T47D (cell line): ENCODE measurements at regions not wholly inside any gene's neighbourhood (a gene's known extent, or its start where the extent isn't known, plus 50 kb on each side); places are given as distances from the start of the nearest gene placed in this dataset.
A peak's percentile ranks its signal among the peaks of the same experiment; 100 is the strongest.

Experiments
- DNase-seq, 2 experiments: peaks; one replicate each; pipeline versions ENCODE4 v3.0.0 to v3.0.0-alpha.2; 2011 to 2012; ENCODE audit warnings: low read depth in 1 of 2, low spot score in 1 of 2
- JUND ChIP-seq: IDR thresholded peaks from 2 replicates; pipeline ENCODE4 v1.6.1; 2012; ENCODE audit warnings: low read depth
- in situ Hi-C: cut with HindIII; loops from 2 replicates; pipeline ENCODE4 v1.10.0; 2016; ENCODE audit warnings: low sequenced_read_pairs, low pct_unique_long_range_greater_than_20kb

DNA sequence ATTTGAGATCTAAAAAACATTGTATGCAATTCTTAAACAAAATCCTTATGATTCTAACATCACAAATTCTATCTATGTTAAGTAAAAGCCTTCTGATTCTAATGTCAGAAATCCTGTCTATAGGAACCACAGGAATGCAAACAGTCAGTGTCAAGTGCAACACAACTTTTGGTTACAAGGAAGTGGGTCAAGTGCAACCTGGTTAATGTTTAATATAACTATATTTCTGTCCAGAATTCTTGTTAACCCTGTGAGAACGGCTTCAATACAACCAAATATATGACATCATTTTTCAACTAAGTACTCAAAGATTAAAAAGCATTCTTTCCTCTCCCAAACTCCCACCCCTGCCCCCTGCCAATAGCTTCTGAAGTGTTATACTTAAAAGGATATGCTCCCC is 107.9 kb upstream of the PLEKHA5 start:
- TF ChIP-seq JUND: no peak
- DNase-seq: peak in 1 of 2 experiments; percentile 60
- in situ Hi-C loops: no loop called here

DNA sequence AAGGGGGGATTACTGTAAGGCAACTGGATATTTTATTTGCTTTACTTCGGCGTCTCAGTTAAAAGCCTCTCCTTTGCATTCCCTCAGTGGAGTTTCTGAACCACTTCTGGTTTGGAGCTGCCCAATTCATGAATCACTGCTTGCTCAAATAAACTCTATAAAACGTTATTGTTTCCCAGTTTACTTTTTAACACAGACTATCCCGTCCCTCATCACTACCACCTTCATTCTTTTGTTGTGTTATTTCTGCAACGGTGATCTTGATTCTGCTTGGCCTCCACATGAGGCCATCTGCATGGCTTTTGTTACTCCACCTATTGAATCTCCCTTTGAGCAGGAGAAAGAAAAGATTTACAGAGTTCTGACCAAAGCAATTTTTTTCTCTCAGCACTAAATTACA is 104.0 kb upstream of the PLEKHA5 start:
- no peak for TF ChIP-seq JUND
- DNase-seq: no peak
- in situ Hi-C loops: no loop called here

DNA sequence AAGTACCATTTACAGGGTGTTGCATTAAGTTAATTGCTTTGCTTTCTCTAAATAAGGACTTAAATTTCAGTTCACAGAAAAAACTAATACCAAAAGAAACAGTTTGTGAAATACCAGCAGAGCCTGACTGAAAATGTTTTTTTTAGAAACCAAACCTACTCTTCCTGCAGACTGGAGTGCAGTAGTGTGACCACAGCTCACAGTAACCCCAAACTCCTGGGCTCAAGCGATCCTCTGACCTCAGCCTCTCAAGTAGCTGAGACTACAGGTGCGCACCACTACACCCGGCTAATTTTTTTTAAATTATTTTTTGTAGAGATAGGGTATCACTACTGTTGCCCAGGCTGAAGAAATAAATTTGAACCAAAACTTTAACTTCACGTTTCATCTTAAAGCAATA is 103.5 kb upstream of the PLEKHA5 start:
- in situ Hi-C loops: no loop called here
- no peak for DNase-seq
- no peak for TF ChIP-seq JUND

DNA sequence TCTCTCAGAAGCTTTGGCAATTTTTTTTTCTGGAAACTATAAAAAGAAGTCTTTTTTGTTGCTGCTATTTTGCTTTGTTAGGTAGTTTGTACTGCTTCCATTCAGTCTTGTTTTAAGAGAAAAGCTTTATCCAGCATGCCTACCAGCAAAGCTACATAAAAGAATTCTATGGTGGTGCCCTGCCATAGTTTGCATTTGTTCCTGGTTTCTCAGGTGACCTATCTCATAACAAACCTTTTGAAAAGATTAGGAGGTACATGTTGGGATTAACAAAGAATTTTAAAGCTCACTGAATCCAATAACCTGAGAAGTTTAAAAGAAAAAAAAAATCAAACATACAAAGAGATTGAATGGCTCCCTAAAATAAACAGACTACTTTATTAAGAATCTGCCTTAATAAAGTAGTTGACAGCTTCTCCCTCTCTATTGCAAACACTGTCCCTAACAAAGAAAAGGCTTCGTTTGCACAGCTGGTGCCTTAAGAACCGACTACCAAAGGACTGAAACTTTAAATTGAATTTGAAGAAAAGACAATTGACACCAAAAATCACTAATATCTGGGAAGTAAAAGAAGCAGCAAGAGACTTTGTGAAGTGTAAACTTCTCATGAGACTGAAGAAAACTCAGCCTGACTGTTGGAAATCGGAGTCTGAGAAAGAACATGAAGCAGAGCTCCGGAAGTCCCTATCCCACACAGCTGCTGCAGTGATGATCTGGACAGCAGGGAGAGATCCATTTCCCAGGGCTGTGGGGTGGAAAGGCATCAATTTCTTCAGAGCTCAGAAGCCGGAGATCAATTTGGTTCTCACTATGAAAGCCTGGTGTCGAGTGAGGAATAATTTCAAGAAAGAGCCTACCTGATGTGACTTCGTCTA is 102.7 kb upstream of the PLEKHA5 start:
- TF ChIP-seq JUND: no peak
- DNase-seq: no peak
- in situ Hi-C loops: no loop called here

DNA sequence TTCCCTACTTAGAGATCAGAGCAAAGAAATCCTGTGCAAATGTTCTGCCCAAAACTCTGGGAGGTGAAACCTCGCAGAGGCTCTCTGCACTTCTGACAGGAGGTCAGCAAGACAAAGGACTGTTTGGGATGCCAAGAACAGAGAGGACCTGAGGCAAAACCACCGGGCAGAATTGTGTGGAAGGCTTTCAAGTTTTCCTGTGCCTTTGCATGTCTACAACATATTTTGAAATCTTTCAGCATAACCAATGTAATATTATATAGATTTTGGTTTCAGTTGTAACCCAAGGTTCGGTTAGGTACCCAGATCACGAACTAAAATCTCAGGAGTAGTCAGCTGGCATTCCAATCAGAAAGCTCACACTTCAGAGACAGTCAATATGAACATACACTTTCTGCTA is 99.4 kb upstream of the PLEKHA5 start:
- in situ Hi-C loops: no loop called here
- no peak for TF ChIP-seq JUND
- DNase-seq: peak in 1 of 2 experiments; percentile 22

DNA sequence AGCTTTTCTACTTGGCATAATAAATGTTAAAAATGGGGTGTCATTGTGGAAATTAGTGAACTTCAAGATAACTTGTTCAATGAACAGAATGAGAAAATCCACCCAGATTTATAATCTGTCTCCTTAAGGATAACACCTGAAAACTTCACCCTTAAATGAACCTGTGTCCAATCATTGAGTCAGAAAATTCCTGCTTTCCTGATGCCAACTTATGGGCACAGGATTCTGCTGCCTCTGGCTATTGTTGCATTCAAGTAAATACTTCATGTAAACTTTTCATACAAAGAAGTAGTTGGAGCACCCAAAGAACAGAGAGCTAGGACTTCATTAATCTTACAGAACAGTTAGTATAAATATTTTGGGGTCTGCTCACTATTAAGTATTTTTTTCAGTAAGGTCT is 98.9 kb upstream of the PLEKHA5 start:
- no peak for TF ChIP-seq JUND
- in situ Hi-C loops: no loop called here
- DNase-seq: peak in 1 of 2 experiments; percentile 44

DNA sequence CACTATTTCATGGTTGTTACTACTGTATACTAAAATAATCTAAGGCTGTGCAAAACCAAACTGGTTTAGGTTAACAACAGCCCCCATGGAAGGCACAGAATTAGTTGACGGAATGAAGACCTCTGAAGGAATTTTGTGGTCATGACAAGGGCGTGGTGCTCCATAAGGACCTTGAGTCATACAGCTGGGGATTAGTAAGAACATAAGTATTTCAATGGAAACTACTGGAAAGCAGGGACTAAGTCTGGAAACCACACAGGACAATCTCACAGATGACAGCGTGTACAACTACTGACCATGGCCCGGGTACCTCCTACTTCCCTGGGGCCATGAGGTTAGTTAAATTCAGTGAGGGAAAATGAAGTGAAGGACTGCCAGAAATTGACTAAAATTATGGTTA is 98.5 kb upstream of the PLEKHA5 start:
- in situ Hi-C loops: no loop called here
- DNase-seq: no peak
- TF ChIP-seq JUND: no peak

DNA sequence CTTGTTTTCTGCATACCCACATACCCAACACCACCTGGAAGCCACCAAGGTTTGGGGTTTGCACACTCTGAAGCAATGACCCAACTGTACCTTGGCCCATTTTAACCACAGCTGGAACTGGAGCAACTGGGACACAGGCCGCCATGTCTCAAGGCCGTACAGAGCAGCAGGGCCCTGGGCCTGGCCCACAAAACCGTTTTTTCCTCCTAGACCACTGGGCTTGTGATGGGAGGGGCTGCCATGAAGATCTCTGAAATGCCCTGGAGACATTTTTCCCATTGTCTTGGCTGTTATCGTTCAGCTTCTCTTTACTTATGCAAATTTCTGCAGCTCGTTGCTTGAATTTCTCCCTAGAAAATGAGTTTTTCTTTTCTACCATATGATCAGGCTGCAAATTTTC is 96.7 kb upstream of the PLEKHA5 start:
- no peak for DNase-seq
- TF ChIP-seq JUND: no peak
- in situ Hi-C loops: no loop called here

DNA sequence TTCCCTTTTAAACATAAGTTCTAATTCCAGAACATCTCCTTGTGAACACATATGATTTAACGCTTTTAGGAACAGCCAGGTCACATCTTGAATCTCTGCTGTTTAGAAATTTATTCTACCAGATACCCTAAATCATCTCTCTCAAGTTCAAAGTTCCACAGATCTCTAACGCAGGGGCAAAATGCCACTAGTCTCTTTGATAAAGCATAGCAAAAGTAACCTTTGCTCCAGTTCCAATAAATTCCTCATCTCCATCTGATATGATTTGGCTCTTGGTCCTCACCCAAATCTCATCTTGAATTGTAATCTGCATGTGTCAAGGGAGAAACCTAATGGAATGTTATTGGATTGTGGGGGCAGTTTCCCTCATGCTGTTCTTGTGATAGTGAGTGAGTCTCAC is 96.3 kb upstream of the PLEKHA5 start:
- TF ChIP-seq JUND: no peak
- in situ Hi-C loops: no loop called here
- no peak for DNase-seq

DNA sequence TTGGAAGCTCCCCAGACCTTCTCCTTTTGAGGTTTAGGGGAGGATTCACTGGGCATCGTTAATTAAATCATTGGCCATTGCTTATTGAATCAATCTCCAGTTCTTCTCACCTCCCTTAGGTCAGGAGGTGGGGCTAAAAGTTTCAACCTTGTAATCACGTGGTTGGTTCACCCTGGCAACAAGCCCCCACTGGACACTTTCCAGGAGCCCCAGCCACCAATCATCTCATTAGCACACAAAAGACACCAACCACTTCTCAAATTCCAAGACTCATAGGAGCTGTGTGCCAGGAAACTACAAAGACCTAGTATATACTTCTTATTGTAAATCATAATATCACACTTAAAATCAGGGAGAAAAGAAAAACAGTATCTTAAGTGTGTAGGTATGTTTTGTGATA is 94.6 kb upstream of the PLEKHA5 start:
- DNase-seq: no peak
- TF ChIP-seq JUND: no peak
- in situ Hi-C loops: no loop called here

DNA sequence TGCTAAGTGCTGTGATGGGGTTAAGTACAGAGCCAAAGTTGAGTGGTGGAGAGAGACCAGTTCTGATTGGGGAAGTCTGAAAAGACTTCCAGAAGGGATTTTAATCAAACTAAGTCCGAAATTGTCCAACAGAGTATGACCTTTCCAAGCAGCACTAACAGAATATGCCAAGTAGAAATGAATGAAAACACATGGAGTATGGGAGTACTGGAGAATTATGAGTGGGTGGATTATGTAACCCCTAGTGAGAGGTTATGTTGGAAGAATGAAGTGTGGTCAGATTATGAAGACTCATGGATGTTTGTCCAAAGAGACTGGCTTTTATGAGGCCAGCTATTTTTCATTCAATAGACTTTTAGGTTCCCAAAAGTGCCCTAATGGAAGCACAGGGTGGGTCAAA is 94.0 kb upstream of the PLEKHA5 start:
- in situ Hi-C loops: no loop called here
- TF ChIP-seq JUND: no peak
- DNase-seq: no peak

DNA sequence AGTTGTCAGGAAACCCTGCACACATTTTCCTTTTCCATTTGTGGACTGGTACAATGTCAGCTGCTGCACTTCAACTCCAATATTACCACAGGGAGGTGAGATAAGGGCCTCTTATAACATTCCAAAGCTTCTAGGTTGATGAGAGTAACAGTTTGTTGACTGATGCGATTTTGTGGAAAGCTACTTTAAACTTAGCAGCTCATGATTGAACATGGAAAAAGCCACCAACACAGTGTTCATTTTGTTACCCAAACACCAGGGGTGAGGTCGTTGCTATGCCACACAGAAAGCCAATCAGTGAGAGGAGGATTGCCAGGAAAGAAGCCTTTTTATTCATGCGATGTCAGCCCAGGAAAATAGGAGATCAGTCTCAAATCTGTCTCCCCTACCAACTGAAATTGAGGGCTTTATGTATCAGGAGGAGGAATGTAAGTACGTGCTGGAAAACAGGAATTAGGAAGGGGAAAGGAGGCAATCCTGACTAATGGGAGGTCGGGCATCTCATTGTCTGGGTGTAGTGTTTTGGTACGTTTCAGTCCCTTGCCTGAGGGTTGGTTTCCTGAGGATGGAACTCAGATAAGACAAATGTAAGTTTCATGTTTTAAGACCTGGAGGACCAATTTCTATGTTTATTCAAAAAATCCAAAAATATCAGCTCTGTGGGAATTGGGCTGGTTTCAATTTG is 92.7 kb upstream of the PLEKHA5 start:
- in situ Hi-C loops: no loop called here
- TF ChIP-seq JUND: no peak
- DNase-seq: no peak

DNA sequence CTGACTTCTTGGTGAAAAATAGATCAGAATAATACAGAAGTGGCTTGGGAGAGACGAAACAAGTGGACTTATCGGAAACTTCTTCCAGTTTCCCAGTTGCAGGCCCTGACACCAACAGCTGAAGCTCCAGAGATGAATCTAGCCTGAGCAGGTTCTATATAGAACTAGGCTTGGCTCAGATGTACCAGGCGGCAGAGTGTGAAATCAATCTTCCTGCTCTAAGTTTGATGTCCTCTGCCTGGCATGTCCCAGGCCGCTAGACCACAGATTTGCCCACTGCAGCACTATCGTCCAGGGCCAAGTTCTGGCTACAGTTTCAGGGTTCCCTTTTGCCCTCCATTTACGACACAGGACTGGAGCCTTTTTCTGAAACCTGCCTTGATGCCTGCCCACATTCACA is 91.3 kb upstream of the PLEKHA5 start:
- TF ChIP-seq JUND: no peak
- DNase-seq: no peak
- in situ Hi-C loops: no loop called here
